H9 (cell line): ENCODE measurements at regions not wholly inside any gene's neighbourhood (a gene's known extent, or its start where the extent isn't known, plus 50 kb on each side); places are given as distances from the start of the nearest gene placed in this dataset.

ENCODE experiments used
- DNase-seq: peaks from one replicate; pipeline ENCODE4 v3.0.0-alpha.2; 2017
- H2AFZ ChIP-seq: one replicate; pipeline ENCODE4 v1.6.1; 2013; ENCODE audit warnings: mild to moderate bottlenecking, low read length, control low read depth, moderate library complexity
- H2AK5ac ChIP-seq: 2 replicates; pipeline ENCODE4 v1.6.1; 2013; ENCODE audit warnings: low read length, control low read depth, mixed read lengths; ENCODE audit not compliant: insufficient read length
- H2BK120ac ChIP-seq: one replicate; pipeline ENCODE4 v1.6.1; 2013; ENCODE audit warnings: low read depth, mild to moderate bottlenecking, low read length, control low read depth, inconsistent platforms; ENCODE audit not compliant: poor library complexity, severe bottlenecking
- H2BK12ac ChIP-seq: 2 replicates; pipeline ENCODE4 v1.6.1; 2013; ENCODE audit warnings: low read length, control low read depth, mixed read lengths, low read depth; ENCODE audit not compliant: insufficient read length
- H2BK15ac ChIP-seq: 2 replicates; pipeline ENCODE4 v1.6.1; 2013; ENCODE audit warnings: low read depth, low read length, control low read depth
- H2BK20ac ChIP-seq: one replicate; pipeline ENCODE4 v1.6.1; 2013; ENCODE audit warnings: low read depth, mild to moderate bottlenecking, low read length, control low read depth, inconsistent platforms; ENCODE audit not compliant: poor library complexity, severe bottlenecking
- H2BK5ac ChIP-seq: 2 replicates; pipeline ENCODE4 v1.6.1; 2013; ENCODE audit warnings: low read length, control low read depth, mixed read lengths; ENCODE audit not compliant: insufficient read length
- H3K14ac ChIP-seq: 2 replicates; pipeline ENCODE4 v1.6.1; 2013; ENCODE audit warnings: low read length, control low read depth; ENCODE audit not compliant: insufficient read depth
- H3K18ac ChIP-seq: 2 replicates; pipeline ENCODE4 v1.6.1; 2013; ENCODE audit warnings: low read depth, mild to moderate bottlenecking, mixed read lengths, low read length, control low read depth; ENCODE audit not compliant: insufficient read length
- H3K23ac ChIP-seq: 2 replicates; pipeline ENCODE4 v1.6.1; 2013; ENCODE audit warnings: low read length, control low read depth, mixed read lengths, low read depth; ENCODE audit not compliant: insufficient read length
- H3K23me2 ChIP-seq: 2 replicates; pipeline ENCODE4 v1.6.1; 2013; ENCODE audit warnings: low read depth, mild to moderate bottlenecking, mixed read lengths, low read length, control low read depth; ENCODE audit not compliant: insufficient read length, poor library complexity, severe bottlenecking
- H3K27ac ChIP-seq: 2 replicates; pipeline ENCODE4 v1.5.1; 2013; ENCODE audit warnings: low read length, control low read depth, mixed read lengths, low read depth; ENCODE audit not compliant: insufficient read length
- H3K27me3 ChIP-seq: 2 replicates; pipeline ENCODE4 v1.6.1; 2013; ENCODE audit warnings: low read length, control low read depth, inconsistent platforms; ENCODE audit not compliant: insufficient read depth
- H3K4ac ChIP-seq: 2 replicates; pipeline ENCODE4 v1.6.1; 2013; ENCODE audit warnings: low read depth, mild to moderate bottlenecking, control low read depth, inconsistent platforms, low read length, moderate library complexity
- H3K4me1 ChIP-seq: 2 replicates; pipeline ENCODE4 v1.6.1; 2013; ENCODE audit warnings: low read length, control low read depth, inconsistent platforms; ENCODE audit not compliant: insufficient read depth
- H3K4me2 ChIP-seq: 2 replicates; pipeline ENCODE4 v1.6.1; 2013; ENCODE audit warnings: low read length, control low read depth, mixed read lengths; ENCODE audit not compliant: insufficient read length, insufficient read depth
- H3K56ac ChIP-seq: 2 replicates; pipeline ENCODE4 v1.6.1; 2013; ENCODE audit warnings: low read depth, mild to moderate bottlenecking, mixed read lengths, low read length, control low read depth; ENCODE audit not compliant: insufficient read length
- H3K79me1 ChIP-seq: 2 replicates; pipeline ENCODE4 v1.6.1; 2013; ENCODE audit warnings: low read depth, mild to moderate bottlenecking, moderate library complexity, low read length, control low read depth, inconsistent platforms; ENCODE audit not compliant: insufficient read depth, poor library complexity, severe bottlenecking
- H3K79me2 ChIP-seq: 2 replicates; pipeline ENCODE4 v1.6.1; 2013; ENCODE audit warnings: low read length, control low read depth, inconsistent platforms; ENCODE audit not compliant: insufficient read depth
- H3K9ac ChIP-seq: 2 replicates; pipeline ENCODE4 v1.6.1; 2013; ENCODE audit warnings: low read length, control low read depth, mixed read lengths; ENCODE audit not compliant: insufficient read length; ENCODE audit errors: extremely low read depth
- H3K9me3 ChIP-seq: one replicate; pipeline ENCODE4 v1.6.1; 2013; ENCODE audit warnings: low read depth, low read length, inconsistent platforms; ENCODE audit not compliant: control insufficient read depth
- H3T11ph ChIP-seq: one replicate; pipeline ENCODE4 v1.6.1; 2013; ENCODE audit warnings: mild to moderate bottlenecking, low read length, control low read depth, inconsistent platforms
- H4K20me1 ChIP-seq: one replicate; pipeline ENCODE4 v1.6.1; 2013; ENCODE audit not compliant: control insufficient read depth, insufficient read length, insufficient read depth
- H4K5ac ChIP-seq: 2 replicates; pipeline ENCODE4 v1.6.1; 2013; ENCODE audit warnings: low read depth, mild to moderate bottlenecking, mixed read lengths, low read length, control low read depth; ENCODE audit not compliant: insufficient read length
- H4K8ac ChIP-seq: replicated peaks from 2 replicates; pipeline ENCODE4 v1.6.1; 2013; ENCODE audit warnings: low read length, control low read depth, mixed read lengths, low read depth; ENCODE audit not compliant: insufficient read length
- H4K91ac ChIP-seq: 2 replicates; pipeline ENCODE4 v1.6.1; 2013; ENCODE audit warnings: low read depth, mild to moderate bottlenecking, moderate library complexity, mixed read lengths, low read length, control low read depth; ENCODE audit not compliant: insufficient read length
- H3K27ac Mint-ChIP-seq, 3 experiments: 2 replicates in 2 of 3; 3 replicates in 1 of 3; pipeline ENCODE4 v1.8.0; 2020 to 2021; ENCODE audit warnings: mixed read lengths in 3 of 3, mild to moderate bottlenecking in 1 of 3, moderate library complexity in 1 of 3
- H3K27me3 Mint-ChIP-seq: 2 replicates; pipeline ENCODE4 v1.8.0; 2021; ENCODE audit warnings: low read depth, mild to moderate bottlenecking, moderate library complexity, mixed read lengths
- H3K36me3 Mint-ChIP-seq, 3 experiments: 2 replicates in 2 of 3; 3 replicates in 1 of 3; pipeline ENCODE4 v1.8.0; 2020 to 2021; ENCODE audit warnings: low read depth in 3 of 3, mixed read lengths in 3 of 3; ENCODE audit not compliant: insufficient read depth in 1 of 3
- H3K4me1 Mint-ChIP-seq, 2 experiments: 2 replicates each; pipeline ENCODE4 v1.8.0; 2020; ENCODE audit warnings: mixed read lengths in 2 of 2
- H3K4me3 Mint-ChIP-seq, 2 experiments: 2 replicates in 1 of 2; 3 replicates in 1 of 2; pipeline ENCODE4 v1.8.0; 2020 to 2021; ENCODE audit warnings: mild to moderate bottlenecking in 2 of 2, mixed read lengths in 2 of 2, moderate library complexity in 1 of 2
- H3K9me3 Mint-ChIP-seq, 2 experiments: 2 replicates in 1 of 2; 3 replicates in 1 of 2; pipeline ENCODE4 v1.8.0; 2020; ENCODE audit warnings: mild to moderate bottlenecking in 2 of 2, mixed read lengths in 2 of 2, moderate library complexity in 1 of 2
- WGBS: extraction: QIAGEN DNeasy Blood & Tissue Kit; methylation state at CpG from one replicate; pipeline ENCODE4 v1.1.7; 2013; ENCODE audit warnings: missing lambda C conversion rate, low lambda C conversion rate, mixed read lengths; ENCODE audit not compliant: insufficient read length; ENCODE audit errors: extremely low coverage; 5-methylcytosine and 5-hydroxymethylcytosine counted together
- TF ChIP-seq, protein P1 (sequence below): fragments of 200-600 bp; sonication (generic); conservative IDR thresholded peaks from 3 replicates; pipeline ENCODE4 v1.8.0; 2021; ENCODE audit warnings: antibody characterized with exemption, mild to moderate bottlenecking

DNA sequence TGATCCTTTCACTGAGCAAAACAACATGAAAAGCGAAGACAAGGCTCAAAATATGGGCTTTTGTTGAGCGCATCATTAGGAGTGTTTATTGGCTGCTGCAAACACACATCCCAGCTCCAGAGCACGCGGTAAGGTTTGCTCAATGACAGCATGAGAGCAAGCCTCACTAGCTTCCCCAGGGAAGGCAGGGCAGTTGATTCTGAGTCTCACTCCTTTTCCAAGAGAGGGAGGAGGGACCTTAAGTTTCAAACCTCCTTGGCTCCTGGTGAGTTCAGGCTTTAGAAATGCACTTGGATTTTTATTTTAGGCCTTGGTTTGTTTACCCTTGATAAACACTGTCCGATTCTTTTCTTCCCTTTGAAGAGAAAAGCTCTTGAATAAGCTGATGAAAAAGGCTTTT, 69.1 kb upstream of the CACNA2D3 start:
- no peak for DNase-seq
- no peak overlapping the region for H3K27ac ChIP-seq
- H2AFZ ChIP-seq, result no peak overlapping the region
- peaks cover 2% of the 10 kb centered on the region; the same call in 1 of the 2 replicates for H3K27me3 Mint-ChIP-seq
- no peak overlapping the region for H3K18ac ChIP-seq
- no peaks in the 10 kb centered on the region for H3K36me3 Mint-ChIP-seq
- no peak overlapping the region for H3K56ac ChIP-seq
- no CpG with 5 or more reads among the region's 5 CpGs for WGBS
- no peak overlapping the region for H2BK15ac ChIP-seq
- no peak overlapping the region for H3K4ac ChIP-seq
- no peaks in the 10 kb centered on the region for H3K9me3 ChIP-seq
- H2BK5ac ChIP-seq, result no peak overlapping the region
- no peak overlapping the region for H3K27ac Mint-ChIP-seq
- no peak overlapping the region for H4K91ac ChIP-seq
- H3K23me2 ChIP-seq, result no peaks in the 10 kb centered on the region
- H3K14ac ChIP-seq, result no peak overlapping the region
- no peak overlapping the region for H3K4me3 Mint-ChIP-seq
- H3T11ph ChIP-seq, result no peak overlapping the region
- no peaks in the 10 kb centered on the region for H3K9me3 Mint-ChIP-seq
- H3K79me1 ChIP-seq, result no peaks in the 10 kb centered on the region
- no peak overlapping the region for H4K8ac ChIP-seq
- TF ChIP-seq, protein P1, sequence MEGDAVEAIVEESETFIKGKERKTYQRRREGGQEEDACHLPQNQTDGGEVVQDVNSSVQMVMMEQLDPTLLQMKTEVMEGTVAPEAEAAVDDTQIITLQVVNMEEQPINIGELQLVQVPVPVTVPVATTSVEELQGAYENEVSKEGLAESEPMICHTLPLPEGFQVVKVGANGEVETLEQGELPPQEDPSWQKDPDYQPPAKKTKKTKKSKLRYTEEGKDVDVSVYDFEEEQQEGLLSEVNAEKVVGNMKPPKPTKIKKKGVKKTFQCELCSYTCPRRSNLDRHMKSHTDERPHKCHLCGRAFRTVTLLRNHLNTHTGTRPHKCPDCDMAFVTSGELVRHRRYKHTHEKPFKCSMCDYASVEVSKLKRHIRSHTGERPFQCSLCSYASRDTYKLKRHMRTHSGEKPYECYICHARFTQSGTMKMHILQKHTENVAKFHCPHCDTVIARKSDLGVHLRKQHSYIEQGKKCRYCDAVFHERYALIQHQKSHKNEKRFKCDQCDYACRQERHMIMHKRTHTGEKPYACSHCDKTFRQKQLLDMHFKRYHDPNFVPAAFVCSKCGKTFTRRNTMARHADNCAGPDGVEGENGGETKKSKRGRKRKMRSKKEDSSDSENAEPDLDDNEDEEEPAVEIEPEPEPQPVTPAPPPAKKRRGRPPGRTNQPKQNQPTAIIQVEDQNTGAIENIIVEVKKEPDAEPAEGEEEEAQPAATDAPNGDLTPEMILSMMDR, result no peak
- no peaks in the 10 kb centered on the region for H3K79me2 ChIP-seq
- H4K20me1 ChIP-seq, result no peaks in the 10 kb centered on the region
- H2AK5ac ChIP-seq, result no peak overlapping the region
- H3K4me1 ChIP-seq, result no peaks in the 10 kb centered on the region
- peaks cover 5 to 6% of the 10 kb centered on the region in 2 experiments; a peak in 3 of 4 replicates for H3K4me1 Mint-ChIP-seq
- H3K9ac ChIP-seq, result no peak overlapping the region
- H2BK20ac ChIP-seq, result no peak overlapping the region
- no peak overlapping the region for H2BK120ac ChIP-seq
- H4K5ac ChIP-seq, result no peak overlapping the region
- no peaks in the 10 kb centered on the region for H3K27me3 ChIP-seq
- H2BK12ac ChIP-seq, result no peak overlapping the region
- H3K4me2 ChIP-seq, result no peak overlapping the region
- H3K23ac ChIP-seq, result no peak overlapping the region
